Parathyroid adenoma (tissue), 2 donors: ENCODE measurements at regions not wholly inside any gene's neighbourhood (a gene's known extent, or its start where the extent isn't known, plus 50 kb on each side); places are given as distances from the start of the nearest gene placed in this dataset.

Experiments
- H2AFZ ChIP-seq: fragments of 300-600 bp; sonication (generic); one replicate; pipeline ENCODE4 v1.7.0; 2017; ENCODE audit warnings: antibody characterized with exemption, mild to moderate bottlenecking
- H3K27ac ChIP-seq: fragments of 300-600 bp; sonication (generic); one replicate; pipeline ENCODE4 v1.7.0; 2017
- H3K27me3 ChIP-seq: fragments of 300-600 bp; sonication (generic); one replicate; pipeline ENCODE4 v1.7.0; 2017; ENCODE audit warnings: low read length; ENCODE audit not compliant: control insufficient read depth, insufficient read depth
- H3K36me3 ChIP-seq: fragments of 300-600 bp; sonication (generic); one replicate; pipeline ENCODE4 v1.7.0; 2017; ENCODE audit warnings: low read length; ENCODE audit not compliant: control insufficient read depth, insufficient read depth
- H3K4me1 ChIP-seq: fragments of 300-600 bp; sonication (generic); one replicate; pipeline ENCODE4 v1.7.0; 2017; ENCODE audit warnings: control low read depth
- H3K4me2 ChIP-seq: fragments of 300-600 bp; sonication (generic); one replicate; pipeline ENCODE4 v1.7.0; 2017; ENCODE audit warnings: low read length
- H3K4me3 ChIP-seq: fragments of 300-600 bp; sonication (generic); one replicate; pipeline ENCODE4 v1.7.0; 2017; ENCODE audit warnings: low read depth, low read length
- H3K79me2 ChIP-seq: fragments of 300-600 bp; sonication (generic); one replicate; pipeline ENCODE4 v1.7.0; 2017; ENCODE audit warnings: control low read depth
- H3K9ac ChIP-seq: fragments of 300-600 bp; sonication (generic); one replicate; pipeline ENCODE4 v1.7.0; 2017; ENCODE audit warnings: mild to moderate bottlenecking
- H3K9me3 ChIP-seq: fragments of 300-600 bp; sonication (generic); one replicate; pipeline ENCODE4 v1.7.0; 2017; ENCODE audit warnings: low read length; ENCODE audit not compliant: control insufficient read depth
- CTCF ChIP-seq: fragments of 300-600 bp; sonication (generic); IDR thresholded peaks from one replicate; pipeline ENCODE4 v1.7.0; 2017; ENCODE audit warnings: antibody characterized with exemption, mild to moderate bottlenecking
- donor health status: primary hyperparathyroidism.

DNA sequence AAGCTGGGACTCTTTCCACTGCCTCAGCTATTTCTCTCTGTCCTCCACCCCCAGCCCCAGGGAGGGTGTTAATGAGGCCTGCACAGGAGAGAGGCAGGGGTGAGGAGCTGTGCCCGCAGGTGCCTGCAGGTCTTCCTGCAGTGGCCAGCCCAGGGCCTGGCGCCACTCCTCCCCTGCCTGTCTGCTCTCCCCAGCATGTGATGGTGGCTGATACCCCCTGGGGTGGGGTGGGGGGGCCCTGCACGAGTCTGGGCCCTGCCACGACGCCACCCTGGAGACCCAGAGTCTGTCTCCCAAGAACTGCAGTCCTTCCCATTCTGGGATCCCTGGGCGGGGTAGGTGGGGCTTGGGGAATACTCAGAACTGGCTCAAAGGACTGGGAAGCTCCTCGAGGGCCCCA is 166.4 kb upstream of the SMIM23 start:
- Histone ChIP-seq H3K36me3 (no peaks in the 10 kb centered on the region), H3K27me3 (no peaks in the 10 kb centered on the region), H3K4me3 (no peak overlapping the region), H3K9ac (no peak overlapping the region), H3K4me2 (no peak overlapping the region), H3K79me2 (no peaks in the 10 kb centered on the region), H3K4me1 (no peaks in the 10 kb centered on the region), H3K27ac (no peak overlapping the region), H3K9me3 (no peaks in the 10 kb centered on the region), H2AFZ (no peak overlapping the region)
- TF ChIP-seq CTCF: no peak

GRCh38 chr5:171619744-171620143 is 165.9 kb upstream of the SMIM23 start:
- Histone ChIP-seq H3K4me3 (no peak overlapping the region), H3K4me2 (no peak overlapping the region), H3K36me3 (no peaks in the 10 kb centered on the region), H3K9me3 (no peaks in the 10 kb centered on the region), H3K4me1 (no peaks in the 10 kb centered on the region), H3K79me2 (no peaks in the 10 kb centered on the region), H3K27me3 (no peaks in the 10 kb centered on the region), H3K9ac (no peak overlapping the region), H2AFZ (no peak overlapping the region), H3K27ac (no peak overlapping the region)
- no peak for TF ChIP-seq CTCF

- H3K36me3 ChIP-seq: no peaks in the 10 kb centered on the region
- H3K9ac ChIP-seq: no peak overlapping the region
- no peak overlapping the region for H3K4me3 ChIP-seq
- no peak for TF ChIP-seq CTCF
- H3K9me3 ChIP-seq: no peaks in the 10 kb centered on the region
- H2AFZ ChIP-seq: no peak overlapping the region
- no peaks in the 10 kb centered on the region for H3K4me1 ChIP-seq
- no peak overlapping the region for H3K4me2 ChIP-seq
- no peaks in the 10 kb centered on the region for H3K27me3 ChIP-seq
- H3K27ac ChIP-seq: no peak overlapping the region
- H3K79me2 ChIP-seq: no peaks in the 10 kb centered on the region
Measured at GRCh38 chr5:171622010-171622409, 163.6 kb upstream of the SMIM23 start.

DNA sequence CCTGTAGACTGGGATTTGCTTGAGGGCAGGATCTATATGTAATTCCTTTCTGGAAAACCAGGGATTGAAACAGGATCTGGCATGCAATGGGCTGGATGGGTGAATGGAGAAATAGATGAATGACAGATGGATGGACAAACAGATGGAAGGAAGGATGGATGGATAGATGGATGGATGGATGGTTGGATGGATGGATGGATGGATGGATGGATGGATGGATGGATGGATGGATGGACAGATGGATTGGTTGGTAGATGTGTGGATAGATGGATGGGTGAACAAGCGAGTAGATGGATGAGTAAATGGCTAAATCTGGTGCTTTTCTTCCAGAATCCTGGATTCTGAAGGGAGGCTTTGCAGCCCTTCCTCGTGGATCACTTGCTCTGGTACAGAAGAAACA is 162.5 kb upstream of the SMIM23 start:
- no peaks in the 10 kb centered on the region for H3K36me3 ChIP-seq
- no peak overlapping the region for H3K9ac ChIP-seq

More for the DNA sequence above, 162.5 kb upstream of the SMIM23 start:
- no peaks in the 10 kb centered on the region for H3K4me1 ChIP-seq
- no peak overlapping the region for H3K27ac ChIP-seq
- no peak for TF ChIP-seq CTCF
- H3K4me3 ChIP-seq: no peak overlapping the region
- no peaks in the 10 kb centered on the region for H3K9me3 ChIP-seq
- H3K4me2 ChIP-seq: no peak overlapping the region
- no peak overlapping the region for H2AFZ ChIP-seq
- no peaks in the 10 kb centered on the region for H3K79me2 ChIP-seq
- H3K27me3 ChIP-seq: no peaks in the 10 kb centered on the region
